ENCODE measurements at regions not wholly inside any gene's neighbourhood (a gene's known extent, or its start where the extent isn't known, plus 50 kb on each side); places are given as distances from the start of the nearest gene placed in this dataset.

DNA sequence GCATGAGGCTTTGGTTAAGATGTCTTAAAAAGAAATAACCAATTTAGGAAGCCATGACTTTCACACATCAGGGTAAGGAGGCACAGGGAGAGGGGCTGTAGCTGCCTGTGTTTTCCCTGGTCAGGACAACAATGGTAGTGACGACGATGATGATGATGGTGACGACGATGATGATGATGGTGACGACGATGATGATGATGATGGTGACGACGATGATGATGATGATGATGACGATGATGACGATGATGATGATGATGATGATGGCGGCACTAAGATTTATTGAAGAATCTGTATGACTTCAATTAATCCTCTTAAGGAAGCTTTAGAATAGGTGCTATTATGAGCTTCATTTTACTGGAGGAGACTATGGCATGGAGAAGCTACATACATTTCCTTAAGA lies 284.1 kb upstream of the TNRC6C start:
- TF ChIP-seq POLR2AphosphoS5 (IDR thresholded peaks at IDR 0.05; ENCODE audit: low read depth, low read length), result no peak
- TF ChIP-seq TAF1 (IDR thresholded peaks at IDR 0.05; ENCODE audit: borderline replicate concordance, insufficient read depth, low read length), result no peak
- TF ChIP-seq SIN3A (IDR thresholded peaks at IDR 0.05; ENCODE audit: borderline replicate concordance, insufficient read depth, low read length), result no peak
- TF ChIP-seq, protein P1, sequence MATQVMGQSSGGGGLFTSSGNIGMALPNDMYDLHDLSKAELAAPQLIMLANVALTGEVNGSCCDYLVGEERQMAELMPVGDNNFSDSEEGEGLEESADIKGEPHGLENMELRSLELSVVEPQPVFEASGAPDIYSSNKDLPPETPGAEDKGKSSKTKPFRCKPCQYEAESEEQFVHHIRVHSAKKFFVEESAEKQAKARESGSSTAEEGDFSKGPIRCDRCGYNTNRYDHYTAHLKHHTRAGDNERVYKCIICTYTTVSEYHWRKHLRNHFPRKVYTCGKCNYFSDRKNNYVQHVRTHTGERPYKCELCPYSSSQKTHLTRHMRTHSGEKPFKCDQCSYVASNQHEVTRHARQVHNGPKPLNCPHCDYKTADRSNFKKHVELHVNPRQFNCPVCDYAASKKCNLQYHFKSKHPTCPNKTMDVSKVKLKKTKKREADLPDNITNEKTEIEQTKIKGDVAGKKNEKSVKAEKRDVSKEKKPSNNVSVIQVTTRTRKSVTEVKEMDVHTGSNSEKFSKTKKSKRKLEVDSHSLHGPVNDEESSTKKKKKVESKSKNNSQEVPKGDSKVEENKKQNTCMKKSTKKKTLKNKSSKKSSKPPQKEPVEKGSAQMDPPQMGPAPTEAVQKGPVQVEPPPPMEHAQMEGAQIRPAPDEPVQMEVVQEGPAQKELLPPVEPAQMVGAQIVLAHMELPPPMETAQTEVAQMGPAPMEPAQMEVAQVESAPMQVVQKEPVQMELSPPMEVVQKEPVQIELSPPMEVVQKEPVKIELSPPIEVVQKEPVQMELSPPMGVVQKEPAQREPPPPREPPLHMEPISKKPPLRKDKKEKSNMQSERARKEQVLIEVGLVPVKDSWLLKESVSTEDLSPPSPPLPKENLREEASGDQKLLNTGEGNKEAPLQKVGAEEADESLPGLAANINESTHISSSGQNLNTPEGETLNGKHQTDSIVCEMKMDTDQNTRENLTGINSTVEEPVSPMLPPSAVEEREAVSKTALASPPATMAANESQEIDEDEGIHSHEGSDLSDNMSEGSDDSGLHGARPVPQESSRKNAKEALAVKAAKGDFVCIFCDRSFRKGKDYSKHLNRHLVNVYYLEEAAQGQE (IDR thresholded peaks at IDR 0.05; ENCODE audit: insufficient read depth in 1 of 2, low read depth in 2 of 2, low read length in 2 of 2), result no peak
- no peak for TF ChIP-seq FOXP2 (optimal IDR thresholded peaks at IDR 0.05; ENCODE audit: borderline replicate concordance, extremely low read depth, extremely low read length, insufficient read depth)

DNA sequence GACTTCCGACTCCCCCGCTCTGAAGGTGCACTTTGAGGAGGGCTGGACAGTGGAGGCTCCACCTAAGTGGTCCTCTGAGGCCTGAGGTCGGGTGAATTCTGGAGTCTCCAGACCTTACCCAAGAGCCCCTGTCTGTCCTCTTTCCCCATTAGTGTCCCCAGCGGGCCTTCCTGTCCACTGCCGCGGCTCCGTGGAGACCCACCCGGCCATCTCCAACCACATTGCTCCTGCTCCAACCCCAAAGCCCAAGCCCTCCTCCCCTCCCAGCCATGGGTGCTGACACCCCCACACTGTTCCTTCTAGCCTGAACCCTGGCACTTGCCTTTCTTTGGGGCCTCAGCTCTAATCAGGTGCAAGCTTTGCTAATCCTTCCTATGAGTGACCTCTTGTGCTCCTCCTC lies 283.1 kb upstream of the TNRC6C start:
- TF ChIP-seq POLR2AphosphoS5 (IDR thresholded peaks at IDR 0.05; ENCODE audit: low read depth, low read length), result no peak
- TF ChIP-seq SIN3A (IDR thresholded peaks at IDR 0.05; ENCODE audit: borderline replicate concordance, insufficient read depth, low read length), result no peak
- no peak for TF ChIP-seq TAF1 (IDR thresholded peaks at IDR 0.05; ENCODE audit: borderline replicate concordance, insufficient read depth, low read length)
- TF ChIP-seq FOXP2 (optimal IDR thresholded peaks at IDR 0.05; ENCODE audit: borderline replicate concordance, extremely low read depth, extremely low read length, insufficient read depth), result no peak
- TF ChIP-seq, protein P1 (IDR thresholded peaks at IDR 0.05; ENCODE audit: insufficient read depth in 1 of 2, low read depth in 2 of 2, low read length in 2 of 2), result no peak

DNA sequence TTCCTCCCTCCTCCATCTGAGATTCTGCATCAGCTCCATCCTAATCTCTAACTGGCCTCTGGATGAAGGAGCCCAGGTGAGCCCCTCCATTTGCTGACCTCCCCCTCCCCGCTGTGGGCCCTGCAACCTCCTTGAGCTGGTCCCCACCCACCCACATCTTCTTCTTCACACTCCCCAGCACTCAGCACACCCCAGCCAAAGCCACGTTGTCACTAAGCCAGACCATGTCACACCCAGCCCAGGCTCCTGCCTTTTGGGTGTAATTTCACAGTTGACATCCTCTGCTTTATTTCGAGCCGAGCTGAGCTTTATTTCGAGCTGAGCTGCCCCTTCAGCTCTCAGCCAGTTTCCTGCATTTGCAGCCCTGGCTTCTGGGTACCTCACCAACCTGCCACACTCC lies 282.7 kb upstream of the TNRC6C start:
- TF ChIP-seq, protein P1 (IDR thresholded peaks at IDR 0.05; ENCODE audit: insufficient read depth in 1 of 2, low read depth in 2 of 2, low read length in 2 of 2), result no peak
- no peak for TF ChIP-seq POLR2AphosphoS5 (IDR thresholded peaks at IDR 0.05; ENCODE audit: low read depth, low read length)

DNA sequence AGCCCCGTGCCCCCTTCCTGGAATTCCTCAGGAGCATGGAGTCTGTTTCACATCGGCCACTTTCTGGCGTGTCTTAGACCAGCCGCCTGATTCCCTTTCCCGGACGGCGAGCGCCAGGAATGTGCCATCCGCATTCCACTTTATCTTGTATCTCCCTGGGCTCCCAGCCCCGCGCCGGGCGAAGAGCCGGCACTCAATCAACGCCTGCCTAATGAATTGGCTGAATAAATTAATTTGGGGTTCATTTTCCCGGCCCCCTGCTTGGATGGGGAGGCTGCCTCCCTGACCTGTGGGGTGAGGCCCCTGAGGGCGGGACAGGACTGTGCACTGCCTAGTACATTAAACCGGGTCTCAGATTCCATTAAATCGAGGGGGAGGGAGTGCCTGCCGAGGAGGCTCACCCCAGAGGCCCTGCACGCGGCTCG lies 282.3 kb upstream of the TNRC6C start:
- TF ChIP-seq SIN3A (IDR thresholded peaks at IDR 0.05; ENCODE audit: borderline replicate concordance, insufficient read depth, low read length) (no peak), TAF1 (IDR thresholded peaks at IDR 0.05; ENCODE audit: borderline replicate concordance, insufficient read depth, low read length) (no peak), POLR2AphosphoS5 (IDR thresholded peaks at IDR 0.05; ENCODE audit: low read depth, low read length) (no peak), FOXP2 (optimal IDR thresholded peaks at IDR 0.05; ENCODE audit: borderline replicate concordance, extremely low read depth, extremely low read length, insufficient read depth) (no peak)
- TF ChIP-seq, protein P1 (IDR thresholded peaks at IDR 0.05; ENCODE audit: insufficient read depth in 1 of 2, low read depth in 2 of 2, low read length in 2 of 2), result no peak

DNA sequence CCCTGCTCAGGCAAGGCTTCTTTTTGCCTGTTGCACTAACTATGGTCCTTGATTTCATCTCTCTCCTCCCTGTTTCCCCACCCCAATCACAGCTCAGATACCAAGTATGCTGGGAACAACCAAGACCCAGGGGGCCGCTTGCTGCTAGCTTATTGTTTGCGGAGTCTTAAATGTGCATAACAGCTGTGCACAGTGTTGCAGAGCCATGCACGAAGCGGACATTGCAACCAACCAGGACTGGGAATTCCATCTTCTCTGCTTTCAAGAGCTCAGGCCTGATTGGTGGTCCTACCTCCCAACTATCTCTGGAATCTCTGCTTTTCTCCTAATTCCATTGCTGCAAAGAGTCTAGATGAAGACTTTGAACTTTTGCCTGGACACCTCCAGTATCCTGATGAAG lies 281.3 kb upstream of the TNRC6C start:
- no peak for TF ChIP-seq SIN3A (IDR thresholded peaks at IDR 0.05; ENCODE audit: borderline replicate concordance, insufficient read depth, low read length)
- TF ChIP-seq, protein P1 (IDR thresholded peaks at IDR 0.05; ENCODE audit: insufficient read depth in 1 of 2, low read depth in 2 of 2, low read length in 2 of 2), result no peak
- TF ChIP-seq POLR2AphosphoS5 (IDR thresholded peaks at IDR 0.05; ENCODE audit: low read depth, low read length), result no peak
- no peak for TF ChIP-seq TAF1 (IDR thresholded peaks at IDR 0.05; ENCODE audit: borderline replicate concordance, insufficient read depth, low read length)
- TF ChIP-seq FOXP2 (optimal IDR thresholded peaks at IDR 0.05; ENCODE audit: borderline replicate concordance, extremely low read depth, extremely low read length, insufficient read depth), result no peak

Measured in PFSK-1 (cell line).